Esophagus mucosa (tissue), 1 donor: ENCODE measurements at regions not wholly inside any gene's neighbourhood (a gene's known extent, or its start where the extent isn't known, plus 50 kb on each side); places are given as distances from the start of the nearest gene placed in this dataset.
"Not testable (repeated sequence)": the region's sequence is repeated elsewhere in the genome, so short reads cannot be mapped to it uniquely, and the experiment has no call there.

Experiments used
- ATAC-seq: fragments of 200-7000 bp; cut with Tn5 transposase; one replicate; pipeline ENCODE4 v1.9.1; 2020
- donor health status: DM: yes; HTN: yes; CAD: no.

DNA sequence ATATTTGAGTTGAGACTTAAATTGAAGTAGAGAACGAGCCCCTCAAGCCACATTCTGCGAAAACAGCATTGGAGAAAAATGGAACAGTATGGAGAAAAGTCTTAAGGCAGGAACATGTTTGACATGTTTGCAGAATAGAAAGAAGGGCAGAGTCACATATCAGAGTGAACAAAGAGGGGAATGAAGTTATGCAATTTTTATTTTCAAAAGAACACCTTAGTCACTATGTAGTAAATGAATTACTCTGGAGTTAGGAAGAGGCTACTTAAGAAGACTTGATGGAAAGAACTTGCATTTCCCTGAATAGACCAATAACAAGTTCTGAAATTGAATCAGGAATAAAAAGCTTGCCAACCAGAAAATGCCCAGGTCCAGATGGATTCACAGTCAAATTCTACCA is 391.4 kb upstream of the CDH19 start:
- no peak for ATAC-seq

GRCh38 chr18:66994790-66995189 is 390.9 kb upstream of the CDH19 start:
- no peak for ATAC-seq

GRCh38 chr18:66993492-66993891 is 389.6 kb upstream of the CDH19 start:
- no peak for ATAC-seq

DNA sequence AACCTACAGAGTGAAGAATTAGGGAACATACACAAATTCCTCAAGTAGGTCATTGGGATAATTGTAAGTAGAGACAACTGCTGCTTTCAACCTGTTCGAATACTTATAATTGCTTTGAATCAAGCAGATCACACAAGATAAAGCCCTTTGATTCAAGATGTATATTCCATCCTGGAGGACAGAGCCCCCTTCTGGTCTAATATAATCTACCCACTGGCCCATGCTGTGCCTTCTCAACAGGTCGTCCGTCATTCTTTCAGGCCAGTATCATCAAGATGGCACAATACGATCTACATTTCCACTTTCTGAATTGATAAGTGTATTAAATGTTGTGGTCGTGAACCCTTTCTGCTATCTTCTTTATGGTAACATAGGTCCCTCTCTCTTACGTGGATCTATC is 387.0 kb upstream of the CDH19 start:
- no peak for ATAC-seq

GRCh38 chr18:66979009-66979408 is 375.1 kb upstream of the CDH19 start:
- no peak for ATAC-seq

DNA sequence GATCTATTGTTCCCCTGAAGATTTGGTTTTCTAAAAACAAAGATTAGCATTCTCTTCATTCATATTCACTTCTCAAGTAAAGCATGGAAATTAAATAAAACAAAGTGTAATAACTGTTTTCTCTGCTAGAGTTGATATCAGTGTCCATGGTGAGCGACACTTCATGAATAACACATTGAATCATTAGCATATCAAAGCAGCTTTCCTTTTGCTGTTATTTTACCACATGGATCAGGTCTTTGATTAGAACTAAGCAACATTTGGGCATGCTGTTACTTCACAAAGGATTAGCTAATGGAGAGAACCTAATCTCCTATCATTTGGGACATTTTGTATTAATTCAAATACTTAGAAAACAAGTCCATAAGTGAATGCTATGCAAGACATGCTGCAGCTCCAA is 368.8 kb upstream of the CDH19 start:
- no peak for ATAC-seq

GRCh38 chr18:66971960-66972359 is 368.1 kb upstream of the CDH19 start:
- ATAC-seq, result no peak

DNA sequence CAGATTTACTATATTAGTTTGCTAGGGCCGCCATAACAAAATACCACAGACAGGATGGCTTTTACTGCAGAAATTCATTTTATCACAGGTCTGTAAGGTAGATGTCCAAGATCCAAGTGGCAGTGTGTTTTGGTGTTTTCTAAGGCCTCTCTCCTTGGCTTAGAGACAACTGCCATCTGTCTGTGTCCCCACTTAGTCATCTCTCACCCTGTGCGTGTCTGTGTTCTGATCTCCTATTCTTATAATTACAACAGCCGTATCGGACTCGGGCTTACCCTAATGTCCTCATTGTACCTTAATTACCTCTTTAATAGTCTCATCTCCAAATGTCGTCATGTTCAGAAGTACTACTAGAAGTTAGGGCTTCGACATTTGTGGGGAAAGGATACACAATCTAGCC is 362.3 kb upstream of the CDH19 start:
- no peak for ATAC-seq

GRCh38 chr18:66958309-66958708 is 354.4 kb upstream of the CDH19 start:
- no peak for ATAC-seq

- no peak for ATAC-seq
Measured at GRCh38 chr18:66951750-66952149, 347.9 kb upstream of the CDH19 start.

- ATAC-seq, result no peak
Measured at GRCh38 chr18:66949419-66949818, 345.5 kb upstream of the CDH19 start.

GRCh38 chr18:66937546-66937945 is 333.7 kb upstream of the CDH19 start:
- no peak for ATAC-seq

- ATAC-seq, result no peak
Measured at GRCh38 chr18:66931010-66931409, 327.1 kb upstream of the CDH19 start.

DNA sequence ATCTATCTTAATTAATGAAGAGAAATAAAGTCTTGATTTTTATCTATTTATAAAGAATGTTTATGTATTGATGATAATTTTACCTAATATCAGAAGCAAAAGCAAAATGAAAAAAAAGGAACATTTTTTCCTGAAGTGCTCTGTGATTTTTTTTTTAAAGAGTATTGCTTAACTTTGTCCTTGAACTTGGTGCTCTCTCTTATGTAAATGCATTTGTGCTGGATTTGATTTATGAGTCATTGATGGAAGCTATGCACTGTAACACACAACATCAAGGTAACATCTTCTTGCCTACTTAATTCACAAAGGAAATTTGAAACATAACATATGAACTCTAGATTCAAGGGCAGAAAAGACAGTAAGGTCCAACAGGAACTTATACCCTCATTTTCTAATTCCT is 312.9 kb upstream of the CDH19 start:
- no peak for ATAC-seq

GRCh38 chr18:66900837-66901236 is 296.9 kb upstream of the CDH19 start:
- no peak for ATAC-seq

- ATAC-seq, result no peak
Measured at GRCh38 chr18:66895631-66896030, 291.7 kb upstream of the CDH19 start.

DNA sequence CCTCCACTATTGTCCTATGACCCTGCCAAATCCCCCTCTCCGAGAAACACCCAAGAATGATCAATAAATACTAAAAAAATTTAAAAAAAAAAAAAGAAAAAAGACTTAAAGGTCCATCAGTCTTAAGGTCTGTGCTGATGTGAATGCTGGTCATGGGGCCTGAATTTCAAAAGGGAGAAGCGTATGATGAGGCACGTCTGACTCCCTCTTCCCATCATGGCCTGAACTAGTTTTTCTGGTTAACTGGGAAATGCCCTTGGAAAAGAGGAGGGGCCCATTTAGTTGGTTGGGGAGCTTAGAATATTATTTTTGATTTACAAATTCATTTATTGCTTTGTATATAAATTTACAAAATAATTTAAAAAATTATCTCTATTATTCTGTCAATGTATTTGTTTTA is 291.0 kb upstream of the CDH19 start:
- ATAC-seq, result no peak

GRCh38 chr18:66892388-66892787 is 288.5 kb upstream of the CDH19 start:
- not testable (repeated sequence) for ATAC-seq

GRCh38 chr18:66874812-66875474 is 271.1 kb upstream of the CDH19 start:
- ATAC-seq, result no peak

DNA sequence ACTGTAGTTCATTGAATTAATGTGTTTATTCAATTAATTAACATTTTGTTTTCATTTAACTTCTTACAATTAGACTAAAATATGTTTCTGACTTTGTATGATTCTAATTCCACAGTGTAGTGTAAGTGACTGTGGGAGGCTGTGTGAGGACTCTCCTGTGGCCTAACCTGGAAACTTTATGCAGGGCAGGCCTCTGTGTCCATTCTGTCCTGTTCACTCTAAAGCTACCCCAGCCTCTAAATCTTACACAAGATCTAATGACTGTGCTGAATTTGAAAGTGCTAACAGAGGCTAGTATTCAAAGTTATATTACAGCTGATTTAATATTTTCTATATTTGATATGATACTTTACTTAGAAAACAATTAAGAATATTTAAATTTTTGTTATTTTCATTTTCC is 270.5 kb upstream of the CDH19 start:
- no peak for ATAC-seq

DNA sequence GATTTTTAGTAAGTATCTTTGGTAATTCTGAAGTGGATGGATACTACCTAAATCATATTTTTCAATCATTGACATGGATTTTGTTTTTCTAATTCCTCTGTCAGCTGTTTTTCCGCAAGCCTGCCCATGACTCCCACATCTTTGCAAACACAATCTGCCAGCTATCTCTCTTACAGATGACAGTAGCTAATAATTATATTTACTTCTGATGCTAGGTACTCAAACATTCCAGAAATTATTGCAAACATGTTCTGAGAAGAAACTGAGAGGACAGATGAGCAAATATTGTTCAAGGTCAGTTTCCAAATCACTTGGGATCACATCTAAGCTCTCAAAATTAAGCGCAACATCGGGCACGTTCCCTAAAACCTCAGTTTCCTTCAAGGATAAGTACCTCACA is 270.0 kb upstream of the CDH19 start:
- ATAC-seq, result no peak

GRCh38 chr18:66872277-66872676 is 268.4 kb upstream of the CDH19 start:
- no peak for ATAC-seq

- no peak for ATAC-seq
Measured at GRCh38 chr18:66867653-66868052, 263.8 kb upstream of the CDH19 start.

DNA sequence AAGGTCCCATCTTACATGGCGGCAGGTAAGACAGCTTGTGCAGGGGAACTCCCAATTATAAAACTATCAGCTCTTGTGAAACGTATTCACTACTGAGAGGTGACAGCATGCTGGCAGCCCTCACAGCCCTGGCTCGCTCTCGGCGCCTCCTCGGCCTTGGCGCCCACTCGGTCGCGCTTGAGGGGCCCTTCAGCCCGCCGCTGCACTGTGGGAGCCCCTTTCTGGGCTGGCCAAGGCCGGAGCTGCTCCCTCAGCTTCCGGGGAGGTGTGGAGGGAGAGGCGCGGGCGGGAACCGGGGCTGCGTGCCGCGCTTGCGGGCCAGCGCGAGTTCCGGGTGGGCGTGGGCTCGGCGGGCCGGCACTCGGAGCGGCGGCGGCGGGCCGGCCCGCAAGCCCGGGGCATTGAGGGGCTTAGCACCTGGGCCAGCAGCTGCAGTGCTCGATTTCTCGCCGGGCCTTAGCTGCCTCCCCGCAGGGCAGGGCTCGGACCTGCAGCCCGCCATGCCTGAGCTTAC is 262.6 kb upstream of the CDH19 start:
- ATAC-seq, result not testable (repeated sequence)

DNA sequence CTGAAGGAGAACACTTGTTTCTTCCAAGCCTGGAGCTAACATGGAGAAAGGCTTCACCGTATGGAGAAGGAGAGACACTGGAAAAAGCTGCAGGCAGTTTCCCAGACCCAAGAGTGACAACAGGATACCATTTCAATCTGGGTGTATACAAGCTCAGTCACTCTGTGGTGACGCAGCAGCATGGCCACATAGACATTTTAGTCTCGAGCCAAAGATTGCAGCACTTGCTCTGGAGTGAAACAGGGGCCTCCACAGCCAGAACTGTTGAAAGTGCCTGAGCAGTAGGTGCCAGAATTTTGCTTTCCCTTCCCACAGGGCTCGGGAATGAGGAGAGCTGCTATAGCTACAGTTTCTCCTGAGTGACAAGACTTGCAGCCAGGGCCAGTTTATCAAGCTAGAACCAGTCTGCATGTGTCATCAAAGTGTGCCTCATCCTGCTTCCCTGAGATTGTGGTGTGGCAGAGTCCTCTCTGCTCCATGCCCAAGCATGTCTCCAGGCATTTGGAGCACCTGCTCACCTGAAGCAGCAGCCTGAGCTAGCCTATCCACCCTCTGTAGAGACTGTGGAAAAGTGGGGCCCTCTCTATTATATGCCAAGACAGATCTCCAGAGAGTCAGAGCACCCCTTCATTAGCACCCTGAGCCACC is 234.6 kb upstream of the CDH19 start:
- peak; percentile 78 for ATAC-seq
